DND-41 (cell line): ENCODE measurements at regions not wholly inside any gene's neighbourhood (a gene's known extent, or its start where the extent isn't known, plus 50 kb on each side); places are given as distances from the start of the nearest gene placed in this dataset.

Experiments used
- ATAC-seq: fragments of 200-7000 bp; cut with Tn5 transposase; 3 replicates; pipeline ENCODE4 v1.9.1; 2021; ENCODE audit warnings: low read depth; ENCODE audit not compliant: insufficient read depth
- DNase-seq: peaks from one replicate; pipeline ENCODE4 v3.0.0-alpha.2; 2020
- H2AFZ ChIP-seq: 2 replicates; pipeline ENCODE4 v1.6.0; 2012; ENCODE audit warnings: low read depth, low read length
- H3K27ac ChIP-seq: 2 replicates; pipeline ENCODE4 v1.5.1; 2012; ENCODE audit warnings: low read length, inconsistent platforms
- H3K27me3 ChIP-seq: fragments of 200-600 bp; sonication (generic); 2 replicates; pipeline ENCODE4 v1.6.0; 2012; ENCODE audit warnings: low read length, mild to moderate bottlenecking, inconsistent platforms; ENCODE audit not compliant: insufficient read depth, poor library complexity
- H3K36me3 ChIP-seq: 2 replicates; pipeline ENCODE4 v1.5.1; 2012; ENCODE audit warnings: low read length, inconsistent platforms; ENCODE audit not compliant: insufficient read depth
- H3K4me1 ChIP-seq: 2 replicates; pipeline ENCODE4 v1.5.1; 2012; ENCODE audit warnings: mild to moderate bottlenecking, low read length; ENCODE audit not compliant: insufficient read depth
- H3K4me2 ChIP-seq: 2 replicates; pipeline ENCODE4 v1.6.0; 2012; ENCODE audit warnings: mild to moderate bottlenecking, moderate library complexity, low read length, inconsistent platforms; ENCODE audit not compliant: insufficient read depth
- H3K4me3 ChIP-seq, 2 experiments: fragments of 200-600 bp in 1 of 2; shearing (Covaris generic) in 1 of 2; 2 replicates each; pipeline ENCODE4 v1.5.1; 2012 to 2016; ENCODE audit warnings: inconsistent platforms in 2 of 2, low read length in 2 of 2, mild to moderate bottlenecking in 2 of 2, low read depth in 1 of 2, moderate library complexity in 1 of 2
- H3K79me2 ChIP-seq: 2 replicates; pipeline ENCODE4 v1.6.0; 2012; ENCODE audit warnings: low read length, inconsistent platforms; ENCODE audit not compliant: insufficient read depth
- H3K9ac ChIP-seq: 2 replicates; pipeline ENCODE4 v1.6.0; 2012; ENCODE audit warnings: low read depth, mild to moderate bottlenecking, inconsistent platforms, low read length, moderate library complexity
- H3K9me3 ChIP-seq: 2 replicates; pipeline ENCODE4 v1.5.1; 2012; ENCODE audit warnings: low read length, moderate library complexity, mild to moderate bottlenecking, inconsistent platforms; ENCODE audit not compliant: insufficient read depth, severe bottlenecking
- H4K20me1 ChIP-seq: 2 replicates; pipeline ENCODE4 v1.6.0; 2012; ENCODE audit warnings: low read length; ENCODE audit not compliant: insufficient read depth
- CTCF ChIP-seq: IDR thresholded peaks from 2 replicates; pipeline ENCODE4 v1.5.1; 2012; ENCODE audit warnings: borderline replicate concordance, low read length, moderate library complexity, mild to moderate bottlenecking; ENCODE audit not compliant: poor library complexity, severe bottlenecking; ENCODE audit errors: extremely low read depth
- EZH2 ChIP-seq: IDR thresholded peaks from 3 replicates; pipeline ENCODE4 v1.6.1; 2012; ENCODE audit warnings: borderline replicate concordance, low read depth, mild to moderate bottlenecking, moderate library complexity, low read length, inconsistent platforms; ENCODE audit not compliant: severe bottlenecking

- H3K9me3 ChIP-seq = no peaks in the 10 kb centered on the region
- no peak for TF ChIP-seq EZH2
- no peak for TF ChIP-seq CTCF
- no peak for ATAC-seq
- H3K27me3 ChIP-seq = no peaks in the 10 kb centered on the region
- no peak overlapping the region for H3K27ac ChIP-seq
- DNase-seq = no peak
- H3K4me3 ChIP-seq = no peak overlapping the region
- no peak overlapping the region for H3K4me2 ChIP-seq
- H3K4me1 ChIP-seq = no peaks in the 10 kb centered on the region
- H3K36me3 ChIP-seq = no peaks in the 10 kb centered on the region
- no peak overlapping the region for H3K9ac ChIP-seq
- no peaks in the 10 kb centered on the region for H4K20me1 ChIP-seq
- H2AFZ ChIP-seq = no peak overlapping the region
- no peaks in the 10 kb centered on the region for H3K79me2 ChIP-seq
These were observed 407.6 kb upstream of the KCNH7 start for GRCh38 chr2:163246135-163246534.

GRCh38 chr2:163236553-163236952, 398.0 kb upstream of the KCNH7 start:
- Histone ChIP-seq H3K4me1 (no peaks in the 10 kb centered on the region), H3K36me3 (no peaks in the 10 kb centered on the region), H3K27me3 (no peaks in the 10 kb centered on the region), H4K20me1 (no peaks in the 10 kb centered on the region), H3K79me2 (no peaks in the 10 kb centered on the region), H3K4me3 (no peak overlapping the region), H3K4me2 (no peak overlapping the region), H3K27ac (no peak overlapping the region), H3K9me3 (no peaks in the 10 kb centered on the region), H3K9ac (no peak overlapping the region), H2AFZ (no peak overlapping the region)
- TF ChIP-seq CTCF (no peak), EZH2 (no peak)
- ATAC-seq (no peak), DNase-seq (no peak)

GRCh38 chr2:163231666-163232065, 393.1 kb upstream of the KCNH7 start:
- no peak overlapping the region for H3K4me3 ChIP-seq
- H3K4me1 ChIP-seq = no peaks in the 10 kb centered on the region
- no peak overlapping the region for H3K27ac ChIP-seq
- H2AFZ ChIP-seq = no peak overlapping the region
- TF ChIP-seq CTCF = no peak
- TF ChIP-seq EZH2 = no peak
- no peaks in the 10 kb centered on the region for H3K9me3 ChIP-seq
- no peak overlapping the region for H3K4me2 ChIP-seq
- H3K79me2 ChIP-seq = no peaks in the 10 kb centered on the region
- no peaks in the 10 kb centered on the region for H4K20me1 ChIP-seq
- H3K36me3 ChIP-seq = no peaks in the 10 kb centered on the region
- no peaks in the 10 kb centered on the region for H3K27me3 ChIP-seq
- ATAC-seq (no peak), DNase-seq (no peak)
- H3K9ac ChIP-seq = no peak overlapping the region

- no peak for TF ChIP-seq EZH2
- no peak for TF ChIP-seq CTCF
- no peak overlapping the region for H3K4me3 ChIP-seq
- no peak overlapping the region for H2AFZ ChIP-seq
These were observed 375.1 kb upstream of the KCNH7 start for GRCh38 chr2:163213661-163214081.

More at GRCh38 chr2:163213661-163214081, 375.1 kb upstream of the KCNH7 start:
- Histone ChIP-seq H3K79me2 (no peaks in the 10 kb centered on the region), H3K27me3 (no peaks in the 10 kb centered on the region), H3K4me2 (no peak overlapping the region), H4K20me1 (no peaks in the 10 kb centered on the region), H3K4me1 (no peaks in the 10 kb centered on the region), H3K36me3 (no peaks in the 10 kb centered on the region), H3K27ac (no peak overlapping the region), H3K9ac (no peak overlapping the region), H3K9me3 (no peaks in the 10 kb centered on the region)
- no peak for DNase-seq
- no peak for ATAC-seq
